WERI-Rb-1 (cell line): ENCODE measurements at regions not wholly inside any gene's neighbourhood (a gene's known extent, or its start where the extent isn't known, plus 50 kb on each side); places are given as distances from the start of the nearest gene placed in this dataset.

Source experiments
- DNase-seq: peaks from one replicate; pipeline ENCODE4 v3.0.0-alpha.2; 2020
- H3K27ac ChIP-seq: fragments of 250-450 bp; sonication (Bioruptor Pico); 2 replicates; pipeline ENCODE4 v1.5.1; 2020; ENCODE audit warnings: mild to moderate bottlenecking, moderate library complexity
- H3K27me3 ChIP-seq: fragments of 250-450 bp; sonication (Bioruptor Pico); 2 replicates; pipeline ENCODE4 v1.5.1; 2021; ENCODE audit warnings: mild to moderate bottlenecking, low read depth, moderate library complexity; ENCODE audit not compliant: insufficient read depth, severe bottlenecking
- H3K36me3 ChIP-seq: fragments of 250-450 bp; sonication (Bioruptor Pico); 2 replicates; pipeline ENCODE4 v1.5.1; 2020; ENCODE audit warnings: mild to moderate bottlenecking, moderate library complexity
- H3K4me3 ChIP-seq: 2 replicates; pipeline ENCODE4 v1.5.1; 2011; ENCODE audit warnings: low read depth, mild to moderate bottlenecking, control low read depth, low read length
- H3K9me3 ChIP-seq: fragments of 250-450 bp; sonication (Bioruptor Pico); 2 replicates; pipeline ENCODE4 v1.5.1; 2021; ENCODE audit warnings: mild to moderate bottlenecking, moderate library complexity; ENCODE audit not compliant: severe bottlenecking
- TF ChIP-seq, protein P1 (sequence below): IDR thresholded peaks from 2 replicates; pipeline ENCODE4 v1.5.1; 2011; ENCODE audit warnings: low read depth, mild to moderate bottlenecking, control low read depth, inconsistent platforms, low read length

- no peak overlapping the region for H3K4me3 ChIP-seq
- H3K27me3 ChIP-seq = no peaks in the 10 kb centered on the region
- DNase-seq = no peak
- H3K9me3 ChIP-seq = no peaks in the 10 kb centered on the region
- H3K27ac ChIP-seq = no peak overlapping the region
- TF ChIP-seq, protein P1, sequence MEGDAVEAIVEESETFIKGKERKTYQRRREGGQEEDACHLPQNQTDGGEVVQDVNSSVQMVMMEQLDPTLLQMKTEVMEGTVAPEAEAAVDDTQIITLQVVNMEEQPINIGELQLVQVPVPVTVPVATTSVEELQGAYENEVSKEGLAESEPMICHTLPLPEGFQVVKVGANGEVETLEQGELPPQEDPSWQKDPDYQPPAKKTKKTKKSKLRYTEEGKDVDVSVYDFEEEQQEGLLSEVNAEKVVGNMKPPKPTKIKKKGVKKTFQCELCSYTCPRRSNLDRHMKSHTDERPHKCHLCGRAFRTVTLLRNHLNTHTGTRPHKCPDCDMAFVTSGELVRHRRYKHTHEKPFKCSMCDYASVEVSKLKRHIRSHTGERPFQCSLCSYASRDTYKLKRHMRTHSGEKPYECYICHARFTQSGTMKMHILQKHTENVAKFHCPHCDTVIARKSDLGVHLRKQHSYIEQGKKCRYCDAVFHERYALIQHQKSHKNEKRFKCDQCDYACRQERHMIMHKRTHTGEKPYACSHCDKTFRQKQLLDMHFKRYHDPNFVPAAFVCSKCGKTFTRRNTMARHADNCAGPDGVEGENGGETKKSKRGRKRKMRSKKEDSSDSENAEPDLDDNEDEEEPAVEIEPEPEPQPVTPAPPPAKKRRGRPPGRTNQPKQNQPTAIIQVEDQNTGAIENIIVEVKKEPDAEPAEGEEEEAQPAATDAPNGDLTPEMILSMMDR = no peak
- no peaks in the 10 kb centered on the region for H3K36me3 ChIP-seq
Measured at GRCh38 chr2:129879614-129880180, 99.8 kb upstream of the RAB6C start.

GRCh38 chr2:129880309-129880708, 99.2 kb upstream of the RAB6C start:
- no peaks in the 10 kb centered on the region for H3K27me3 ChIP-seq

GRCh38 chr2:129880971-129881370, 98.5 kb upstream of the RAB6C start:
- H3K36me3 ChIP-seq = no peaks in the 10 kb centered on the region
- no peak for DNase-seq
- H3K27ac ChIP-seq = no peak overlapping the region
- no peaks in the 10 kb centered on the region for H3K27me3 ChIP-seq
- TF ChIP-seq, protein P1 = no peak
- no peaks in the 10 kb centered on the region for H3K9me3 ChIP-seq
- H3K4me3 ChIP-seq = no peak overlapping the region

More at GRCh38 chr2:129880309-129880708, 99.2 kb upstream of the RAB6C start:
- Histone ChIP-seq H3K4me3 (no peak overlapping the region), H3K9me3 (no peaks in the 10 kb centered on the region), H3K36me3 (no peaks in the 10 kb centered on the region), H3K27ac (no peak overlapping the region)
- DNase-seq = no peak
- TF ChIP-seq, protein P1 = no peak

DNA sequence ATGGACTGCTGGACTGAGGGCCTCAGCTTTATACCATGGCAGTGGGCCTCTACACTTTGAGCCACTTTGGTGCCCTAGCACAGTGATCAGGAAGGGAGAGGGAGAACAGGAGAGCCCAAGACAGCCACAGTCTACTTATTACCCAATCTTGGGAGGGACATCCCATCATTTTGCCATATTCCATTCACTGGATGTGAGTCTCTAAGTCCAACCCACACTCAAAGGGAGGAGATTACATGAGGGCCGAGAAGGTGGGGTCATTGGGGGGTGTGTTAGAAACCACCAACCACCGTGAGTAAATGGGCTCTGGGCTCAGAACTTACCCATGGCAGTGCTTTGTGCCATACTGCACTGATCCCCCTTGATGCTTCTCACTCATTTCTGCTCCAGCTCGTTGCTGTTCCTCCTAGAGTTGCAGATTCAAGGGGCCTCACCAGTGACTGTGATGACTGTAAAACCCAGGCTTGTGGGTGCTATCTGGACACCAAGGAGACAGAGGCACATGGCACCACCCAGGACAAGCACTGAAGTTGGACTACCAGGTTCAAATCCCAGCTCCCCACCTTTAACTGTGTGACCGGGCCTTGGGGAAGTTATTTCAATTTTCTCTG, 97.6 kb upstream of the RAB6C start:
- Histone ChIP-seq H3K36me3 (no peaks in the 10 kb centered on the region), H3K27ac (no peak overlapping the region), H3K27me3 (no peaks in the 10 kb centered on the region), H3K9me3 (no peaks in the 10 kb centered on the region), H3K4me3 (no peak overlapping the region)
- DNase-seq = no peak
- TF ChIP-seq, protein P1 = no peak

DNA sequence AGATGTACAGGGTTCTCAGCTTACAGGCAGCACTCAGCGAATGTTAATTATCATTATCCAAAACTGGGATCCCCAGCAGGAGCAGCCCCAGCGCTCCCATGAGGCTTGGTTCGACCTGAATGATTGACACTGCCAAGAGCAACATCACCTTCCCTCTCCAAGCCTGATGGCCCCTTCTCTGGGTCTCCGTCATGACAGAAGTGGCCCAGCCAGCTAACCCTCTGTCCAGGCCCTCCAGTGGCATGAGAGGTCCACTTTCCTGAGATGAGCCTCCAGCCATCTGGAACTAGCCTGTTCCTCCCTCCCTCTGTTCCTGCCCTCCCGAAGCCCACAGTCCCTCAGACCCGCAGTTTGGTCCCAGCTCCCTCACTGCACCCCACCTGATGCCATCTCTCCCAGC, 97.0 kb upstream of the RAB6C start:
- Histone ChIP-seq H3K27me3 (no peaks in the 10 kb centered on the region), H3K36me3 (no peaks in the 10 kb centered on the region), H3K4me3 (no peak overlapping the region), H3K27ac (no peak overlapping the region), H3K9me3 (no peaks in the 10 kb centered on the region)
- TF ChIP-seq, protein P1 = no peak
- DNase-seq = no peak

DNA sequence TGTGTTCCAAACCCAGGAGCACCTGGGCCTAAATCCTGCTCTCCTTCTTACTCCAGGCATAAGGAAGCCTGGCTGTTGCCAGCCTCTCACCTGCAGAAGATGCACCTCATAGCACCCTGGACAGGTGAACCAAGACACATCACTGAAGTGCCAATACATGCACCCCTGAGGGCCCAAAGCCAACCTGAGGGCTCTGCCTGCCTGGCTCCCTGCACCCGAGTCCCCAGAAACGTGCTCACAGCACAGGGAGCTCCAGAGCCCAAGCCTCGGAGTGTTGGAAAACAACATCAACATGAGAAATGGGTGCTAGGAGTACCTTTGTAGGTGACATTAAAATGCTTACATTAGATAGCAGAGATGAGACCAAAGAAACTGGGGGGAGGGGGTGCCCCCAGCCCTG, 96.3 kb upstream of the RAB6C start:
- DNase-seq = no peak
- Histone ChIP-seq H3K27ac (no peak overlapping the region), H3K27me3 (no peaks in the 10 kb centered on the region), H3K9me3 (no peaks in the 10 kb centered on the region), H3K4me3 (no peak overlapping the region), H3K36me3 (no peaks in the 10 kb centered on the region)
- TF ChIP-seq, protein P1 = no peak
